Muscle of leg (tissue), 3 donors: ENCODE measurements at regions not wholly inside any gene's neighbourhood (a gene's known extent, or its start where the extent isn't known, plus 50 kb on each side); places are given as distances from the start of the nearest gene placed in this dataset.
"Not testable (repeated sequence)": the region's sequence is repeated elsewhere in the genome, so short reads cannot be mapped to it uniquely, and the experiment has no call there.

Experiments
- DNase-seq: peaks from one replicate; pipeline ENCODE4 v3.0.0; 2013
- H3K27ac ChIP-seq: one replicate; pipeline ENCODE4 v1.5.1; 2013; ENCODE audit warnings: mild to moderate bottlenecking, low read length, control low read depth
- H3K27me3 ChIP-seq: one replicate; pipeline ENCODE4 v1.6.1; 2013; ENCODE audit warnings: low read length; ENCODE audit not compliant: control insufficient read depth, insufficient read depth
- H3K36me3 ChIP-seq: one replicate; pipeline ENCODE4 v1.6.1; 2013; ENCODE audit warnings: low read length; ENCODE audit not compliant: control insufficient read depth, insufficient read depth
- H3K4me1 ChIP-seq: one replicate; pipeline ENCODE4 v1.6.1; 2013; ENCODE audit warnings: low read length; ENCODE audit not compliant: control insufficient read depth, insufficient read depth
- H3K4me3 ChIP-seq: one replicate; pipeline ENCODE4 v1.5.1; 2013; ENCODE audit warnings: low read length, control low read depth
- H3K9me3 ChIP-seq: replicated peaks from 2 replicates; pipeline ENCODE4 v1.6.1; 2013; ENCODE audit warnings: low read depth, low read length; ENCODE audit not compliant: control insufficient read depth
- WGBS: methylation state at CpG from one replicate; pipeline ENCODE4 v1.1.5; 2013; ENCODE audit warnings: missing lambda C conversion rate; ENCODE audit not compliant: insufficient coverage; 5-methylcytosine and 5-hydroxymethylcytosine counted together

DNA sequence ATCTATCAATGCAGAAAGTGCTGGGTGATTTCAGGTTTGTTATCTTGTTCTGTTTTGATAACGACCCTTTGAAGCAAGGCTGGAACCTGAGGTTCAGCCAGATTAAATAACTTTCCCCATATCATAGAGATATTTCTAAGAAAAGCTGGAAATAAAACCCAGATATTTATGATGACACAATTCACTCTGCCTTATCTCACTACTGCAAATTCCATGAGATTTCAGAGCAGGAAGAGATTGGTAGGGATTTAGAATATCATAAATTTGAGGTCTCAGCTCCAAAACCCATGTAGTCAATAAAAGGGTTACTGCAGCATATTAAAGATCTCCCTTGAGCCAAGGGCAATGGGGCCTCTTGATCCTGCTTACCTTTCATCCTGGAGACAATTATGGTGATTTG, 692.5 kb upstream of the IGFBP3 start:
- Histone ChIP-seq H3K36me3 (no peaks in the 10 kb centered on the region), H3K4me1 (no peaks in the 10 kb centered on the region), H3K9me3 (no peaks in the 10 kb centered on the region), H3K27ac (no peak overlapping the region), H3K27me3 (no peaks in the 10 kb centered on the region), H3K4me3 (no peak overlapping the region)
- no peak for DNase-seq
- WGBS = no CpG with 5 or more reads among the region's 1 CpG

DNA sequence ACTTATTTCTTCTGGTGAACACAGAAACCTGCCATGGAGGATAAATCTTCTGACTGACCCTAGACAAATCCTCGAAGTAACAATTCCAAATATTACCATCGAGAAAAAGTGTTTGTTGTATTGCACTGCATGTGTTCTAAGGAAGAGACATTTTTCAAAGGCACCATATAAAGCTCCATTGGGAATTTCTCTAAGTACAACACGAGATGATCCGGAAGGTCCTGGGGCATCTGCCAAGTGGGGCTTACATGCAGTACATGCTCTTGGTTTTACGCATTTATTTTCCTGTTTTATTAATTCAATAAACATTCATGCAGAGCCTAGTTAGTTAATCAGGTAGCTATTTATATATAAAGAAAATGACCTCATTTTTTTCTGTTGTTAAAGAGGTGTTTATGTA, 692.0 kb upstream of the IGFBP3 start:
- no peak overlapping the region for H3K27ac ChIP-seq
- no peaks in the 10 kb centered on the region for H3K36me3 ChIP-seq
- no peaks in the 10 kb centered on the region for H3K4me1 ChIP-seq
- WGBS = no CpG with 5 or more reads among the region's 5 CpGs
- DNase-seq = no peak
- H3K27me3 ChIP-seq = no peaks in the 10 kb centered on the region
- H3K9me3 ChIP-seq = no peaks in the 10 kb centered on the region
- no peak overlapping the region for H3K4me3 ChIP-seq

DNA sequence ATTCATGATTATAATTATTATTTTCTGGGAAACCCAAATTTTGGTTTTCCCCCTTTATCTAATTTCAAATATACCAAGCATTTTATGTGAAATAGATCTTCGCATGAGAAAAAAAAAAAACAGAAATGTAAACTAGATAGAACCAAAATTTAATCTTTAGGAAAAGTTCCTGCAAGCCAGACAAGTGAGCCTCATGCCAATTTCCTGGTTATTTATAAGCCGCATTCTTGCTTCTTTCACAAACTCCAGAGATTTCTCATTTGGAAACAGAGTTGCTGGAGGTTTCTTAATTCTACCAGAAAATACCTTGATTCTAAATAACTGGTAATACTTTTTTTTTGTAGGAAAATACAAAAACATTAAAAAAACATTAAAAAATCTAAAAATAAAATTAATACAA, 690.4 kb upstream of the IGFBP3 start:
- Histone ChIP-seq H3K36me3 (no peaks in the 10 kb centered on the region), H3K4me3 (no peak overlapping the region), H3K4me1 (no peaks in the 10 kb centered on the region), H3K9me3 (no peaks in the 10 kb centered on the region), H3K27ac (no peak overlapping the region), H3K27me3 (no peaks in the 10 kb centered on the region)
- no peak for DNase-seq
- no CpG with 5 or more reads among the region's 2 CpGs for WGBS

DNA sequence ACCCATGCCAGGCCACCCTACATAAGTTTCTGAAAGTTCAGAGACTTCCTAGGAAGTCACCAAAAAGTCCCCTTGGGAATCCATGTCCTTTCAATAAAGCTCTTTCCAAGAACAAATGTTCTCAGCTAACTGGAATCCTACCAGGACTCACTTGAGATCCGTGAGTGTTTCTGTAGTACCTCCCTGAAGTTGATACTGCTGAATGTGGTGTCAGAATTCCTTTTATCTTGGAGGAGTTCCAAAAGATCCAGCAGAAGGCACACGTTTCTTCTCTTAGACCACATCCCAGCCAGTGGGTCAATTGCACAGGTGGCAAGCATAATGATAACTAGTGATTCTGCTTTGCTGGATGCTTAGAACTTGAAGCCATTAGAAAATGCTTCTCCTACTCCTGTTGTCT, 689.7 kb upstream of the IGFBP3 start:
- WGBS = no CpG with 5 or more reads among the region's 2 CpGs
- no peak for DNase-seq
- H3K27ac ChIP-seq = no peak overlapping the region
- H3K27me3 ChIP-seq = no peaks in the 10 kb centered on the region
- no peaks in the 10 kb centered on the region for H3K9me3 ChIP-seq
- H3K4me3 ChIP-seq = no peak overlapping the region
- H3K36me3 ChIP-seq = no peaks in the 10 kb centered on the region
- no peaks in the 10 kb centered on the region for H3K4me1 ChIP-seq

DNA sequence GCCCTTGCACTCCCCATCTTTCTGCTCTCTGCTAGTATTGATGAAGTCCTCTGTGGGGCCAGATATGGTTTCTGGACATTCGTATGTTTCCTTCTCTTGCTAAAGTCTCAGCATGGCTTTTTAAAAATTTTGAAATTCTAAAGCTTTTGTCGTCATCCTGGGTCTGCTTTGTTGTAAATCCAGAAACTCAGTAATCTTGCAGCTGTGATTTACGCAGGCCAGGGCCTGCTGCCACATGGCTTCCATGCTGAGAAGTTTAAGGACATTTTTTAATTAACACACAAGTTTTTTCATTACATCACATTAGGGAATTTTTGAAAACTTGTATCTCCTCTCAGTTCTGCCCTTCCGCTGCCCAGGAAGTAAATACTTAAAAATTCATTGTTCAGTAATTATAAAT, 686.1 kb upstream of the IGFBP3 start:
- Histone ChIP-seq H3K4me1 (peaks cover 7% of the 10 kb centered on the region), H3K27me3 (no peaks in the 10 kb centered on the region), H3K36me3 (no peaks in the 10 kb centered on the region)

DNA sequence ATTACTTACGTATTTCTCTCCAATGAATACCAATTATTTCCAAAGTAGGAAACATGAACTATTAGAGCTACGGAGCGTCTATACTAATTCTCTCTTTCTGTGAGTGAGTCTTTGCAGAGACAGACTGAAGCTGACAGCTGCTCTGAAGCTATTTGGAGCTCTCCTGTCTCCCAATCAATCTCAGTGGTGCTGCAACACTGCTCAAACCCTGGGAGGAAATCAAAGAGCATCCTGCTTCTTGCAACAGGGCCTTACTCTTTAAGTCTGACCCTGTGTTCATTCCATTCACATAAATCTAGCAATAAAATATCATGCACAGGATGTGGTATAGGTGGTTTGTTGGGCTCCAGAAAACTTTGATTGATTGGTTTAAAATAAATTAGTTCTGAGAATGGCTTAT, 685.7 kb upstream of the IGFBP3 start:
- WGBS = 73% methylated on average over 3 of the region's 3 CpGs
- Histone ChIP-seq H3K4me1 (peaks cover 7% of the 10 kb centered on the region), H3K36me3 (no peaks in the 10 kb centered on the region), H3K9me3 (no peaks in the 10 kb centered on the region), H3K27me3 (no peaks in the 10 kb centered on the region), H3K4me3 (no peak overlapping the region), H3K27ac (no peak overlapping the region)
- DNase-seq = no peak

More for the DNA sequence above, 686.1 kb upstream of the IGFBP3 start:
- Histone ChIP-seq H3K27ac (no peak overlapping the region), H3K9me3 (no peaks in the 10 kb centered on the region), H3K4me3 (no peak overlapping the region)
- WGBS = no CpG with 5 or more reads among the region's 4 CpGs
- DNase-seq = peak; percentile 61

DNA sequence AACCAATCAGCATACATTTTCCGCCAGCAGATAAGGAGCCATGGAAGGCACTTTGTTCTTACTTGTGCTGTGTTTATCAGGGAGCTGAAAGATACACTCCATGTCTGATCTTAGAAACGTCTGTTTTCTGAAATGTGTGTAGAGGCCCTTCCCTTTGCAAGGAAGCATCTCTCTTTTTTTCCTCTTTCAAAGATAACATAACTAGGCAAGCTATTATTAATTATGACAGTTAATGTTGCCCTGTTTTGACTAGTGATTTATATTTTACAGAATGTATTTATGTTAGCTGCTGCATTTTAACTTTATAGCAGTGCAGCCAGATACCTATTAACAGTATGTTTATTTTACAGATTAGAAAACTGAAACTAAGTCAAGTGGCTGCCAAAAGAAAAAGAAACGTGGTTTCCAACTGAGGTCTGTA, 683.2 kb upstream of the IGFBP3 start:
- no peak overlapping the region for H3K4me3 ChIP-seq
- no peak for DNase-seq
- H3K36me3 ChIP-seq = no peaks in the 10 kb centered on the region
- peaks cover 11% of the 10 kb centered on the region for H3K4me1 ChIP-seq
- no CpG with 5 or more reads among the region's 3 CpGs for WGBS
- no peak overlapping the region for H3K27ac ChIP-seq
- no peaks in the 10 kb centered on the region for H3K27me3 ChIP-seq
- no peaks in the 10 kb centered on the region for H3K9me3 ChIP-seq

DNA sequence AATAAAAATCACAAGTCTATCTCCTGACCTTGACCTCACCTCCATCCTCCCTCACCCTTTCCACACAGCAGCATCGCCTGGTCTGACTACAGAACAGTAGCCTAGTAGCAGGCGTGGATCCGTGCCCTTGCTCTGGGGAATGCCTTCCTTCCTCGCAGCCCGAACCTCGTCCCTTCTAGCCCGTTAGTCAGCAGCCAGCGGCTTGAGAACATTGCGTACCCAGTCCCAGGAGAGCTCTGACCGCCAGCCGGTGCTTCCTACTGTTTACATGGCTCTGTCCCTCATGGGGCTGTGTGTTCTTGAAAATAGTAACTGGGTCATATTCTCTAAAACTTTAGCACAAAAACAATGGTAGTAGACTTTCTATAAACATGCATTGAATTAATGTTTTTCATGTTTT, 682.7 kb upstream of the IGFBP3 start:
- Histone ChIP-seq H3K36me3 (no peaks in the 10 kb centered on the region), H3K4me1 (peaks cover 11% of the 10 kb centered on the region), H3K9me3 (no peaks in the 10 kb centered on the region), H3K27ac (peak overlapping the region; percentile 29), H3K4me3 (no peak overlapping the region), H3K27me3 (no peaks in the 10 kb centered on the region)
- WGBS = 58% methylated on average over 6 of the region's 11 CpGs
- peak; percentile 71 for DNase-seq

DNA sequence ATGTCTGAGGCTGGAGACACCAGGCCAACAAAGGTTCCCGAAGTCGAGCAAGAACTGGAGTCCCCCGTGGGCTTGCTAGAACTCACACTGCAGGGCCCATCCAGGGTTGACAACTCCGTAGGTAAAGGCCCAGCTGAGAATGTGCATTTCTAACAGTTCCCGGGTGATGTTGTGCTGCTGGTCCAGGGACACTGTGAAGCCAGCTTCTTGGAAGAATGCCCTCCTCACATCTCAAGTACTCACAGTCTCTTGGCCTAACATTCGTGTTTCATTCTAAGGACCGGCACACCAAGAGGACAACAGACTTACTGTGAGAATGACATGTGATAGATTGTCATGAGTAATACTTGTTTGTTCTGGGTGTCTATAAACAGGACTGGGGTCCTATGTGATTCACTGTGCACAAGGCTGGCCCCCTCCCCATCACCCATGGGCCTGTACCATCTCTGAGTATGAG, 682.3 kb upstream of the IGFBP3 start:
- Histone ChIP-seq H3K9me3 (no peaks in the 10 kb centered on the region), H3K4me1 (peaks cover 11% of the 10 kb centered on the region), H3K27me3 (no peaks in the 10 kb centered on the region), H3K4me3 (no peak overlapping the region), H3K36me3 (no peaks in the 10 kb centered on the region), H3K27ac (peak overlapping the region; percentile 29)
- WGBS = 60% methylated on average over 5 of the region's 7 CpGs
- DNase-seq = no peak

DNA sequence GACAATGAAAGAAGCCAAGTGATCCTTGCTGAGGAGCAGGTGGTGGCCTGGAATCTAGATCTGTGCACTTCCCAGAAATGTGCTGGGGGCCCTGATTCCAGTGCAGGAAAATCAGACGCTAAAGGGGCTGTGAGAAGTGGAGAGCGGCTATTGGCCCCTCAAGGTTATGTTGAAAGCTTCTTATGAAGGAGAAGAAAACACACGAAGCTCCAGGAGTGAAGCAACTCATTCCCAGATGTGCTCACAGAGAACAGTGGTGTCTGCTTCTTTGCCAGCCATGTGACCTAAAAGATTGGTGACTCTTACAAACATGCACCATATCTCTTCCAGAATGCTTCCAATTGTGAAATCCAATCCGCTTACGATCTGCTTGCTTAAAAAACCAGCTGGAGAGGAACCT, 679.3 kb upstream of the IGFBP3 start:
- no peaks in the 10 kb centered on the region for H3K36me3 ChIP-seq
- 25% methylated on average over 1 of the region's 5 CpGs for WGBS
- H3K27me3 ChIP-seq = no peaks in the 10 kb centered on the region
- H3K27ac ChIP-seq = no peak overlapping the region
- no peak overlapping the region for H3K4me3 ChIP-seq
- H3K9me3 ChIP-seq = no peaks in the 10 kb centered on the region
- DNase-seq = no peak
- peaks cover 11% of the 10 kb centered on the region for H3K4me1 ChIP-seq

DNA sequence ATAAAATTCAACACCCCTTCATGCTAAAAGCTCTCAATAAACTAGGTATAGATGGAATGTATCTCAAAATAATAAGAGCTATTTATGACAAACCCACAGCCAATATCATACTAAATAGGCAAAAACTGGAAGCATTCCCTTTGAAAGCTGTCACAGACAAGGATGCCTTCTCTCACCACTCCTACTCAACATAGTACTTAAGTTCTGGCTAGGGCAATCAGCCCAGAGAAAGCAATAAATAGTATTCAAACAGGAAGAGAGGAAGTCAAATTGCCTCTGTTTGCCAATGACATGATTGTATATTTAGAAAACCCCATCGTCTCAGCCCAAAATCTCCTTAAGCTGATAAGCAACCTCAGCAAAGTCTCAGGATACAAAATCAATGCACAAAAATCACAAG, 673.8 kb upstream of the IGFBP3 start:
- not testable (repeated sequence) for DNase-seq, H3K27ac ChIP-seq, H3K9me3 ChIP-seq, H3K4me3 ChIP-seq, H3K4me1 ChIP-seq, H3K36me3 ChIP-seq, H3K27me3 ChIP-seq
- WGBS = no CpG with 5 or more reads among the region's 1 CpG
